Liver (tissue), 8 donors: ENCODE measurements at regions not wholly inside any gene's neighbourhood (a gene's known extent, or its start where the extent isn't known, plus 50 kb on each side); places are given as distances from the start of the nearest gene placed in this dataset.

Experiments
- DNase-seq: peaks from one replicate; pipeline ENCODE4 v3.0.0-alpha.2; 2017; ENCODE audit warnings: low spot score
- H3K27ac ChIP-seq, 2 donors: one replicate each; pipeline ENCODE4 v1.7.0; 2013; ENCODE audit warnings: inconsistent platforms in 2 of 2, low read length in 2 of 2, control low read depth in 1 of 2, low read depth in 1 of 2, mild to moderate bottlenecking in 1 of 2
- H3K27me3 ChIP-seq, 4 donors: one replicate each; pipeline versions ENCODE4 v1.6.1 to v1.7.0; 2013; ENCODE audit warnings: low read length in 3 of 4, inconsistent platforms in 1 of 4, mild to moderate bottlenecking in 1 of 4, moderate library complexity in 1 of 4; ENCODE audit not compliant: control insufficient read depth in 4 of 4, insufficient read depth in 4 of 4
- H3K36me3 ChIP-seq, 4 donors: one replicate each; pipeline versions ENCODE4 v1.6.1 to v1.7.0; 2013; ENCODE audit warnings: low read length in 3 of 4, mild to moderate bottlenecking in 3 of 4, low read depth in 1 of 4, moderate library complexity in 1 of 4; ENCODE audit not compliant: control insufficient read depth in 4 of 4, insufficient read depth in 3 of 4
- H3K4me1 ChIP-seq, 4 donors: one replicate each; pipeline versions ENCODE4 v1.6.1 to v1.7.0; 2013; ENCODE audit warnings: low read length in 3 of 4, mild to moderate bottlenecking in 3 of 4, moderate library complexity in 1 of 4; ENCODE audit not compliant: control insufficient read depth in 4 of 4, insufficient read depth in 4 of 4
- H3K4me3 ChIP-seq, 3 donors: one replicate each; pipeline versions ENCODE4 v1.6.1 to v1.7.0; 2013; ENCODE audit warnings: low read length in 3 of 3, control low read depth in 1 of 3, low read depth in 1 of 3, mild to moderate bottlenecking in 1 of 3
- H3K9ac ChIP-seq, 2 donors: one replicate each; pipeline ENCODE4 v1.7.0; 2013; ENCODE audit warnings: low read length in 2 of 2, mild to moderate bottlenecking in 2 of 2, moderate library complexity in 2 of 2, control low read depth in 1 of 2, low read depth in 1 of 2
- H3K9me3 ChIP-seq, 4 donors: one replicate each; pipeline versions ENCODE4 v1.6.1 to v1.7.0; 2013; ENCODE audit warnings: low read length in 3 of 4; ENCODE audit not compliant: control insufficient read depth in 4 of 4
- CTCF ChIP-seq: fragments of 150-350 bp; IDR thresholded peaks from 2 replicates; pipeline ENCODE4 v1.5.1; 2017; ENCODE audit warnings: improper control_type of control experiment, low read depth, low read length; ENCODE audit not compliant: missing input control
- EGR1 ChIP-seq, 2 donors: IDR thresholded peaks; 2 replicates each; pipeline ENCODE4 v1.6.1; 2016 to 2018; ENCODE audit warnings: antibody characterized with exemption in 2 of 2, low read depth in 2 of 2
- FOXA2 ChIP-seq: IDR thresholded peaks from 2 replicates; pipeline ENCODE4 v1.6.1; 2016; ENCODE audit warnings: antibody characterized with exemption
- GABPA ChIP-seq, 2 donors: IDR thresholded peaks in 1 of 2; conservative IDR thresholded peaks in 1 of 2; 2 replicates each; pipeline ENCODE4 v1.6.1; 2016; ENCODE audit warnings: antibody characterized with exemption in 2 of 2, mild to moderate bottlenecking in 1 of 2, moderate library complexity in 1 of 2
- HNF4A ChIP-seq, 2 donors: conservative IDR thresholded peaks; 2 replicates each; pipeline ENCODE4 v1.6.1; 2016; ENCODE audit warnings: antibody characterized with exemption in 2 of 2, mild to moderate bottlenecking in 2 of 2
- MAX ChIP-seq: IDR thresholded peaks from 2 replicates; pipeline ENCODE4 v1.6.1; 2016; ENCODE audit warnings: antibody characterized with exemption
- NR2F2 ChIP-seq: IDR thresholded peaks from 2 replicates; pipeline ENCODE4 v1.6.1; 2016; ENCODE audit warnings: antibody characterized with exemption
- RXRA ChIP-seq, 2 donors: IDR thresholded peaks; 2 replicates each; pipeline ENCODE4 v1.6.1; 2017 to 2018; ENCODE audit warnings: antibody characterized with exemption in 2 of 2, mild to moderate bottlenecking in 1 of 2
- SP1 ChIP-seq: IDR thresholded peaks from 2 replicates; pipeline ENCODE4 v1.6.1; 2018; ENCODE audit warnings: antibody characterized with exemption, mild to moderate bottlenecking
- TAF1 ChIP-seq: conservative IDR thresholded peaks from 2 replicates; pipeline ENCODE4 v1.6.1; 2016; ENCODE audit warnings: antibody characterized with exemption, mild to moderate bottlenecking
- YY1 ChIP-seq: IDR thresholded peaks from 2 replicates; pipeline ENCODE4 v1.6.1; 2016; ENCODE audit warnings: antibody characterized with exemption, mild to moderate bottlenecking
- ZBTB33 ChIP-seq: IDR thresholded peaks from 2 replicates; pipeline ENCODE4 v1.6.1; 2016; ENCODE audit warnings: antibody characterized with exemption
- WGBS: extraction: QIAGEN DNeasy Blood & Tissue Kit; methylation state at CpG from one replicate; pipeline ENCODE4 v1.1.7; 2013; 5-methylcytosine and 5-hydroxymethylcytosine counted together
- donor health status: healthy.
- donor health status: healthy.
- donor health status: healthy.
- donor health status: healthy.
- donor health status: healthy.

- no peak for TF ChIP-seq CTCF
- TF ChIP-seq ZBTB33 = no peak
These were observed 129.1 kb upstream of the THY1 start (continued) for GRCh38 chr11:119552106-119552485.

GRCh38 chr11:119551420-119552105 is 128.6 kb upstream of the THY1 start:
- H3K9me3 ChIP-seq = peaks cover 0 to 14% (median 3%) of the 10 kb centered on the region in 4 donors

DNA sequence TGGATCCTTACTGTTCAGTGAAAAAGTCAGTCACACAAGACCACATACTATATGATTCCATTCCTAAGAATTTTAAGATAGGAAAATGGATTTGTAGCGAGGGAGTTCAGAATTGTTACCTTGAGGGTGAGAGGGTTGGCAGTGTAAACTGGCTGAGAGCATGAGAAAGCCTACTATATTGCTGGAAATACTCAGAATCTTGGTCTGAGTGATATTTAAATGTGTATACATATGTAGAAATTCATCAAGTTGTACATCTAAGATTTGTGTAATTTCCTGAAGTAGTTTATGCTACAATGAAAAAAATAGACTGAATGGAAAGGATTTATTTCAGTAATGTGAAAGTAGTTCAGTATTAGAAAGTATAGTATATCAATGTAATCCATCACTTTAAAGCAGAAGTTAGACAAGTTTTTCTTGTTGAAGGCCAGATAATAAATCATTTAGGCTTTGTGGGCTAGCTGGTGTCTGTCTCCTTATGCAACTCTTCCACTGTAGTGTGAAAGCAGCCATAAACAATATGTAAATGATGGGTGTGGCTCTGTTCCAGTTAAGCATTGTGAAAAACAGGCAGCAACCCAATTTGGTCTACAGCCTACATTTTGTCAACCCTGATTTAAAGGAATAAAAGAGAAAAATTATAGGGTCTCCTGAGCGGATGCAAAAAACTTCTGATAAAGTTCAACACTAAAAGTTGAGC is 127.2 kb upstream of the THY1 start:
- Histone ChIP-seq H3K9me3 (peaks cover 0 to 14% (median 2%) of the 10 kb centered on the region in 4 donors), H3K4me1 (no peaks in the 10 kb centered on the region), H3K27ac (no peak overlapping the region), H3K27me3 (no peaks in the 10 kb centered on the region), H3K36me3 (no peaks in the 10 kb centered on the region), H3K4me3 (no peak overlapping the region), H3K9ac (no peak overlapping the region)
- WGBS = 43% methylated on average over 2 of the region's 2 CpGs
- DNase-seq = no peak
- no peak for TF ChIP-seq FOXA2
- no peak for TF ChIP-seq MAX
- no peak for TF ChIP-seq RXRA (IDR thresholded peaks at IDR 0.05)
- TF ChIP-seq HNF4A (conservative IDR thresholded peaks at IDR 0.05) = no peak
- TF ChIP-seq EGR1 (IDR thresholded peaks at IDR 0.05; ENCODE audit: low read depth in 2 of 2) = no peak
- TF ChIP-seq YY1 = no peak
- no peak for TF ChIP-seq TAF1
- TF ChIP-seq ZBTB33 = no peak
- no peak for TF ChIP-seq CTCF

More at GRCh38 chr11:119551420-119552105, 128.6 kb upstream of the THY1 start:
- H3K36me3 ChIP-seq = no peaks in the 10 kb centered on the region
- no peak overlapping the region for H3K4me3 ChIP-seq
- 65% methylated on average over 5 of the region's 5 CpGs for WGBS
- H3K27ac ChIP-seq = no peak overlapping the region
- no peaks in the 10 kb centered on the region for H3K4me1 ChIP-seq
- H3K9ac ChIP-seq = no peak overlapping the region
- TF ChIP-seq ZBTB33 (no peak), SP1 (no peak), GABPA (IDR thresholded peaks at IDR 0.05 in 1 of 2, conservative IDR thresholded peaks at IDR 0.05 in 1 of 2) (no peak), RXRA (IDR thresholded peaks at IDR 0.05) (no peak), NR2F2 (no peak)
- no peak for DNase-seq
- no peaks in the 10 kb centered on the region for H3K27me3 ChIP-seq
